Neural cell (in vitro differentiated cells): ENCODE measurements at regions not wholly inside any gene's neighbourhood (a gene's known extent, or its start where the extent isn't known, plus 50 kb on each side); places are given as distances from the start of the nearest gene placed in this dataset.

Experiments
- H2AFZ ChIP-seq: fragments of 200-600, 300-800 bp; sonication (generic), shearing (Covaris generic); 2 replicates; pipeline ENCODE4 v1.6.0; 2014; ENCODE audit warnings: low read depth, mild to moderate bottlenecking, antibody characterized with exemption, low read length, moderate library complexity
- H3F3A ChIP-seq: fragments of 200-600 bp; shearing (Covaris generic); 2 replicates; pipeline ENCODE4 v1.6.1; 2016; ENCODE audit warnings: mild to moderate bottlenecking, moderate library complexity, mixed read lengths, antibody characterized with exemption, low read length; ENCODE audit not compliant: insufficient read depth, poor library complexity, severe bottlenecking
- H3K27ac ChIP-seq: fragments of 200-600, 300-800 bp; sonication (generic), shearing (Covaris generic); 2 replicates; pipeline ENCODE4 v1.5.1; 2014; ENCODE audit warnings: mild to moderate bottlenecking, low read length, moderate library complexity
- H3K27me3 ChIP-seq: fragments of 300-800, 200-600 bp; sonication (generic), shearing (Covaris generic); 2 replicates; pipeline ENCODE4 v1.6.0; 2014; ENCODE audit warnings: mild to moderate bottlenecking, low read depth, low read length, moderate library complexity; ENCODE audit not compliant: insufficient read depth
- H3K36me3 ChIP-seq: fragments of 300-800, 200-600 bp; sonication (generic), shearing (Covaris generic); 2 replicates; pipeline ENCODE4 v1.5.1; 2014; ENCODE audit warnings: mild to moderate bottlenecking, antibody characterized with exemption, low read length, moderate library complexity; ENCODE audit not compliant: insufficient read depth
- H3K4me2 ChIP-seq: fragments of 300-800, 200-600 bp; sonication (generic), shearing (Covaris generic); 2 replicates; pipeline ENCODE4 v1.6.0; 2014; ENCODE audit warnings: mild to moderate bottlenecking, low read length
- H3K4me3 ChIP-seq: fragments of 300-800, 200-600 bp; sonication (generic), shearing (Covaris generic); 2 replicates; pipeline ENCODE4 v1.5.1; 2014; ENCODE audit warnings: mild to moderate bottlenecking, low read length, moderate library complexity
- H3K79me2 ChIP-seq: fragments of 200-600 bp; shearing (Covaris generic); replicated peaks from 2 replicates; pipeline ENCODE4 v1.6.0; 2014; ENCODE audit warnings: mild to moderate bottlenecking, low read length, moderate library complexity; ENCODE audit not compliant: insufficient read depth
- H3K9ac ChIP-seq: fragments of 300-800, 200-600 bp; sonication (generic), shearing (Covaris generic); 2 replicates; pipeline ENCODE4 v1.6.1; 2016; ENCODE audit warnings: mild to moderate bottlenecking, low read length, mixed read lengths
- H3K9me2 ChIP-seq: fragments of 200-600 bp; shearing (Covaris generic); 2 replicates; pipeline ENCODE4 v1.6.1; 2016; ENCODE audit warnings: mild to moderate bottlenecking, low read length, mixed read lengths; ENCODE audit not compliant: insufficient read depth
- H3K9me3 ChIP-seq: fragments of 200-600, 300-800 bp; sonication (generic), shearing (Covaris generic); 2 replicates; pipeline ENCODE4 v1.6.1; 2016; ENCODE audit warnings: mild to moderate bottlenecking, mixed run types, low read length, moderate library complexity, mixed read lengths
- H4K20me1 ChIP-seq: fragments of 200-600 bp; shearing (Covaris generic); 2 replicates; pipeline ENCODE4 v1.6.1; 2016; ENCODE audit warnings: mild to moderate bottlenecking, mixed run types; ENCODE audit not compliant: insufficient read depth
- EP300 ChIP-seq: fragments of 450-650 bp; conservative IDR thresholded peaks from 2 replicates; pipeline ENCODE4 v1.6.1; 2014; ENCODE audit warnings: antibody characterized with exemption, mild to moderate bottlenecking, moderate library complexity; ENCODE audit not compliant: poor library complexity, severe bottlenecking
- EZH2 ChIP-seq: fragments of 200-600, 300-800 bp; shearing (Covaris generic), sonication (generic); IDR thresholded peaks from 2 replicates; pipeline ENCODE4 v1.6.1; 2014; ENCODE audit warnings: antibody characterized with exemption, low read length, borderline replicate concordance, mild to moderate bottlenecking; ENCODE audit not compliant: insufficient read depth, poor library complexity, severe bottlenecking
- MXI1 ChIP-seq: fragments of 450-650 bp; conservative IDR thresholded peaks from 2 replicates; pipeline ENCODE4 v1.6.1; 2014; ENCODE audit warnings: antibody characterized with exemption, mild to moderate bottlenecking; ENCODE audit not compliant: poor library complexity, severe bottlenecking
- POLR2AphosphoS5 ChIP-seq: IDR thresholded peaks from 2 replicates; pipeline ENCODE4 v1.6.1; 2012
- RAD21 ChIP-seq: fragments of 450-650 bp; conservative IDR thresholded peaks from 2 replicates; pipeline ENCODE4 v1.6.1; 2014; ENCODE audit warnings: antibody characterized with exemption, mild to moderate bottlenecking, moderate library complexity
- SMC3 ChIP-seq: fragments of 450-650 bp; conservative IDR thresholded peaks from 2 replicates; pipeline ENCODE4 v1.6.1; 2014; ENCODE audit warnings: antibody characterized with exemption, mild to moderate bottlenecking, moderate library complexity; ENCODE audit not compliant: poor library complexity
- TAF1 ChIP-seq: IDR thresholded peaks from 2 replicates; pipeline ENCODE4 v1.6.1; 2012; ENCODE audit warnings: low read depth
- TF ChIP-seq, protein P1 (sequence below): IDR thresholded peaks from 2 replicates; pipeline ENCODE4 v1.6.1; 2012; ENCODE audit warnings: borderline replicate concordance
- TF ChIP-seq, protein P2 (sequence below): fragments of 450-650 bp; IDR thresholded peaks from 2 replicates; pipeline ENCODE4 v1.5.1; 2014; ENCODE audit warnings: antibody characterized with exemption, mild to moderate bottlenecking, moderate library complexity; ENCODE audit not compliant: poor library complexity, severe bottlenecking

DNA sequence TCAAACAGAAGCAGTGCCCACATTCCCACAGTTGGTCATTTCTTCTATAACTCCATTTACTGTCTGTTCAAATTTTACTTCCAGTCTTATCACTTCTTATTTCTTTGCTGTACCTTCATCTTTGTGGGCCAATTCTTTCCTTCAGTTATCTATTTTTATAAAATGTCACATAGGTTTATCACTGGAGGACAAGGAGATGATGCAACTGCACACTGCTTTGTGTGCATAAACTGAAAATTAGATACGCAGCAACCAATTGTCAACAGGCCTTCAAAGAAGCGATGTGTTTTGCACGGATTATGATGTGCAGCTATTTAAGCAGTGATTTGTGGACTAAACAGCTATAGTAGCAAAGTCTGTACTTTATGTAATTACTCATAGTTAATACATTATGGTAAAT, 726.8 kb upstream of the GCFC2 start:
- no peak for TF ChIP-seq EZH2
- no peak for TF ChIP-seq RAD21
- TF ChIP-seq, protein P1, sequence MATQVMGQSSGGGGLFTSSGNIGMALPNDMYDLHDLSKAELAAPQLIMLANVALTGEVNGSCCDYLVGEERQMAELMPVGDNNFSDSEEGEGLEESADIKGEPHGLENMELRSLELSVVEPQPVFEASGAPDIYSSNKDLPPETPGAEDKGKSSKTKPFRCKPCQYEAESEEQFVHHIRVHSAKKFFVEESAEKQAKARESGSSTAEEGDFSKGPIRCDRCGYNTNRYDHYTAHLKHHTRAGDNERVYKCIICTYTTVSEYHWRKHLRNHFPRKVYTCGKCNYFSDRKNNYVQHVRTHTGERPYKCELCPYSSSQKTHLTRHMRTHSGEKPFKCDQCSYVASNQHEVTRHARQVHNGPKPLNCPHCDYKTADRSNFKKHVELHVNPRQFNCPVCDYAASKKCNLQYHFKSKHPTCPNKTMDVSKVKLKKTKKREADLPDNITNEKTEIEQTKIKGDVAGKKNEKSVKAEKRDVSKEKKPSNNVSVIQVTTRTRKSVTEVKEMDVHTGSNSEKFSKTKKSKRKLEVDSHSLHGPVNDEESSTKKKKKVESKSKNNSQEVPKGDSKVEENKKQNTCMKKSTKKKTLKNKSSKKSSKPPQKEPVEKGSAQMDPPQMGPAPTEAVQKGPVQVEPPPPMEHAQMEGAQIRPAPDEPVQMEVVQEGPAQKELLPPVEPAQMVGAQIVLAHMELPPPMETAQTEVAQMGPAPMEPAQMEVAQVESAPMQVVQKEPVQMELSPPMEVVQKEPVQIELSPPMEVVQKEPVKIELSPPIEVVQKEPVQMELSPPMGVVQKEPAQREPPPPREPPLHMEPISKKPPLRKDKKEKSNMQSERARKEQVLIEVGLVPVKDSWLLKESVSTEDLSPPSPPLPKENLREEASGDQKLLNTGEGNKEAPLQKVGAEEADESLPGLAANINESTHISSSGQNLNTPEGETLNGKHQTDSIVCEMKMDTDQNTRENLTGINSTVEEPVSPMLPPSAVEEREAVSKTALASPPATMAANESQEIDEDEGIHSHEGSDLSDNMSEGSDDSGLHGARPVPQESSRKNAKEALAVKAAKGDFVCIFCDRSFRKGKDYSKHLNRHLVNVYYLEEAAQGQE, result no peak
- TF ChIP-seq MXI1, result no peak
- TF ChIP-seq EP300, result no peak
- TF ChIP-seq, protein P2, sequence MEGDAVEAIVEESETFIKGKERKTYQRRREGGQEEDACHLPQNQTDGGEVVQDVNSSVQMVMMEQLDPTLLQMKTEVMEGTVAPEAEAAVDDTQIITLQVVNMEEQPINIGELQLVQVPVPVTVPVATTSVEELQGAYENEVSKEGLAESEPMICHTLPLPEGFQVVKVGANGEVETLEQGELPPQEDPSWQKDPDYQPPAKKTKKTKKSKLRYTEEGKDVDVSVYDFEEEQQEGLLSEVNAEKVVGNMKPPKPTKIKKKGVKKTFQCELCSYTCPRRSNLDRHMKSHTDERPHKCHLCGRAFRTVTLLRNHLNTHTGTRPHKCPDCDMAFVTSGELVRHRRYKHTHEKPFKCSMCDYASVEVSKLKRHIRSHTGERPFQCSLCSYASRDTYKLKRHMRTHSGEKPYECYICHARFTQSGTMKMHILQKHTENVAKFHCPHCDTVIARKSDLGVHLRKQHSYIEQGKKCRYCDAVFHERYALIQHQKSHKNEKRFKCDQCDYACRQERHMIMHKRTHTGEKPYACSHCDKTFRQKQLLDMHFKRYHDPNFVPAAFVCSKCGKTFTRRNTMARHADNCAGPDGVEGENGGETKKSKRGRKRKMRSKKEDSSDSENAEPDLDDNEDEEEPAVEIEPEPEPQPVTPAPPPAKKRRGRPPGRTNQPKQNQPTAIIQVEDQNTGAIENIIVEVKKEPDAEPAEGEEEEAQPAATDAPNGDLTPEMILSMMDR, result no peak
- TF ChIP-seq SMC3, result no peak
- TF ChIP-seq TAF1, result no peak
- TF ChIP-seq POLR2AphosphoS5, result no peak
- no peaks in the 10 kb centered on the region for H3K79me2 ChIP-seq
- no peak overlapping the region for H3K4me3 ChIP-seq
- no peaks in the 10 kb centered on the region for H3K27me3 ChIP-seq
- H3K36me3 ChIP-seq, result no peaks in the 10 kb centered on the region
- no peak overlapping the region for H3K27ac ChIP-seq
- no peak overlapping the region for H3K4me2 ChIP-seq
- no peaks in the 10 kb centered on the region for H3K9me3 ChIP-seq
- no peak overlapping the region for H3K9ac ChIP-seq
- H2AFZ ChIP-seq, result no peak overlapping the region
- no peaks in the 10 kb centered on the region for H3F3A ChIP-seq
- no peaks in the 10 kb centered on the region for H4K20me1 ChIP-seq
- H3K9me2 ChIP-seq, result no peaks in the 10 kb centered on the region

DNA sequence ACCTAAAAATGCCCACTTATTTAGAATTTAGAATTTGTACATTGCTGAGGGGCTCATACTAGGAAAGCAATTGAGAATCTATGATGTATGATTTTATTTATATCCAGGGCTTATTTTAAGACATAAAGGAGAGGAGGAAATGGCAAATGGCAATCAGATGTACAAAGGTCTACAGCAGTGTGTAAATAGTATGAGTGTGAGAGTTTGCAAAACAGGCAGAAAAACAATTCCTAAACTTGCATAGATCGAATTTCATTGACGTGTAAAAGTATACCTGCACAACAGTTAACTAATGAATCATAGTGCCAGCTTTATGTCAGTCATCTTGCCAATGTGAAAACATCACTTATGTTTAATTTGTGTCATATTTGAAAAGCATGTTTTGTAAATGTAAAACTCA, 718.7 kb upstream of the GCFC2 start:
- H3K9me3 ChIP-seq, result no peaks in the 10 kb centered on the region
- H3K9ac ChIP-seq, result no peak overlapping the region
- TF ChIP-seq TAF1 (no peak), POLR2AphosphoS5 (no peak), SMC3 (no peak), RAD21 (no peak), EP300 (no peak), MXI1 (no peak), EZH2 (no peak)
- TF ChIP-seq, protein P2, result no peak
- TF ChIP-seq, protein P1, result no peak
- H3K79me2 ChIP-seq, result no peaks in the 10 kb centered on the region
- H3K9me2 ChIP-seq, result no peaks in the 10 kb centered on the region
- H3K27me3 ChIP-seq, result no peaks in the 10 kb centered on the region
- H3K4me3 ChIP-seq, result no peak overlapping the region
- no peak overlapping the region for H3K4me2 ChIP-seq
- H3K27ac ChIP-seq, result no peak overlapping the region
- H4K20me1 ChIP-seq, result no peaks in the 10 kb centered on the region
- H2AFZ ChIP-seq, result no peak overlapping the region
- H3F3A ChIP-seq, result no peaks in the 10 kb centered on the region
- no peaks in the 10 kb centered on the region for H3K36me3 ChIP-seq
